GM23338 (cell line): ENCODE measurements at regions not wholly inside any gene's neighbourhood (a gene's known extent, or its start where the extent isn't known, plus 50 kb on each side); places are given as distances from the start of the nearest gene placed in this dataset.

Source experiments
- ATAC-seq: fragments of 200-7000 bp; cut with Tn5 transposase; 3 replicates; pipeline ENCODE4 v1.9.1; 2020
- DNase-seq: peaks from one replicate; pipeline ENCODE4 v3.0.0-alpha.2; 2015; ENCODE audit warnings: low spot score
- H2AFZ ChIP-seq: fragments of 200-600 bp; sonication (generic); 2 replicates; pipeline ENCODE4 v1.8.0; 2016; ENCODE audit warnings: antibody characterized with exemption, mild to moderate bottlenecking, moderate library complexity
- H3F3A ChIP-seq: fragments of 200-600 bp; sonication (generic); replicated peaks from 2 replicates; pipeline ENCODE4 v1.8.0; 2017; ENCODE audit warnings: antibody characterized with exemption, mixed run types, low read depth
- H3K27ac ChIP-seq: fragments of 200-600 bp; sonication (generic); 2 replicates; pipeline ENCODE4 v1.6.1; 2016; ENCODE audit warnings: low read depth
- H3K27me3 ChIP-seq: fragments of 200-600 bp; sonication (generic); 2 replicates; pipeline ENCODE4 v1.8.0; 2016; ENCODE audit warnings: mild to moderate bottlenecking, mixed run types, moderate library complexity; ENCODE audit not compliant: insufficient read depth
- H3K36me3 ChIP-seq: fragments of 200-600 bp; sonication (generic); 2 replicates; pipeline ENCODE4 v1.8.0; 2016; ENCODE audit warnings: mild to moderate bottlenecking; ENCODE audit not compliant: insufficient read depth
- H3K4me1 ChIP-seq: fragments of 200-600 bp; sonication (generic); 2 replicates; pipeline ENCODE4 v1.8.0; 2016; ENCODE audit warnings: mild to moderate bottlenecking, moderate library complexity; ENCODE audit not compliant: insufficient read depth
- H3K4me2 ChIP-seq: fragments of 200-600 bp; sonication (generic); 2 replicates; pipeline ENCODE4 v1.7.1; 2017; ENCODE audit warnings: mixed run types
- H3K4me3 ChIP-seq: fragments of 200-600 bp; sonication (generic); 2 replicates; pipeline ENCODE4 v1.6.1; 2016; ENCODE audit warnings: mixed run types
- H3K79me2 ChIP-seq: fragments of 200-600 bp; sonication (generic); replicated peaks from 2 replicates; pipeline ENCODE4 v1.8.0; 2017; ENCODE audit warnings: mild to moderate bottlenecking; ENCODE audit not compliant: insufficient read depth
- H3K9me2 ChIP-seq: fragments of 200-600 bp; sonication (generic); 2 replicates; pipeline ENCODE4 v1.8.0; 2017; ENCODE audit not compliant: insufficient read depth
- H4K20me1 ChIP-seq: fragments of 200-600 bp; sonication (generic); replicated peaks from 2 replicates; pipeline ENCODE4 v1.8.0; 2017; ENCODE audit warnings: mild to moderate bottlenecking; ENCODE audit not compliant: insufficient read depth
- H3K27ac Mint-ChIP-seq: 2 replicates; pipeline ENCODE4 v1.8.0; 2020; ENCODE audit warnings: inconsistent platforms, mild to moderate bottlenecking, moderate library complexity, mixed read lengths
- H3K27me3 Mint-ChIP-seq: 3 replicates; pipeline ENCODE4 v1.8.0; 2022; ENCODE audit warnings: low read depth, mild to moderate bottlenecking, moderate library complexity, mixed read lengths, inconsistent platforms; ENCODE audit not compliant: insufficient read depth, poor library complexity
- H3K36me3 Mint-ChIP-seq: 3 replicates; pipeline ENCODE4 v1.8.0; 2021; ENCODE audit warnings: low read depth, mild to moderate bottlenecking, inconsistent platforms, moderate library complexity, mixed read lengths
- H3K4me1 Mint-ChIP-seq: 3 replicates; pipeline ENCODE4 v1.8.0; 2020; ENCODE audit warnings: mild to moderate bottlenecking, inconsistent platforms, mixed read lengths
- H3K4me3 Mint-ChIP-seq: 3 replicates; pipeline ENCODE4 v1.8.0; 2021; ENCODE audit warnings: moderate library complexity, mild to moderate bottlenecking, inconsistent platforms, mixed read lengths
- H3K9me3 Mint-ChIP-seq: 3 replicates; pipeline ENCODE4 v1.8.0; 2020; ENCODE audit warnings: moderate library complexity, mild to moderate bottlenecking, inconsistent platforms, mixed read lengths
- CREB1 ChIP-seq: fragments of 250-450 bp; sonication (Bioruptor Pico); IDR thresholded peaks from 2 replicates; pipeline ENCODE4 v1.5.0; 2020; ENCODE audit warnings: low read depth, mild to moderate bottlenecking, moderate library complexity
- CTCF ChIP-seq, 2 experiments: fragments of 200-600 bp in 1 of 2; sonication (generic) in 1 of 2; conservative IDR thresholded peaks; 2 replicates each; pipeline versions ENCODE4 v1.5.1 to v1.6.1; 2016 to 2017; ENCODE audit warnings: antibody characterized with exemption in 2 of 2, low read depth in 2 of 2, mild to moderate bottlenecking in 2 of 2, moderate library complexity in 1 of 2
- ETS1 ChIP-seq: IDR thresholded peaks from 2 replicates; pipeline ENCODE4 v1.6.1; 2016; ENCODE audit warnings: antibody characterized with exemption
- EZH2 ChIP-seq: fragments of 200-600 bp; sonication (generic); IDR thresholded peaks from one replicate; pipeline ENCODE4 v1.8.0; 2017; ENCODE audit warnings: antibody characterized with exemption, mild to moderate bottlenecking, low read depth; ENCODE audit not compliant: unreplicated experiment
- EZH2phosphoT487 ChIP-seq: fragments of 200-600 bp; sonication (generic); IDR thresholded peaks from one replicate; pipeline ENCODE4 v1.8.1; 2018; ENCODE audit warnings: antibody characterized with exemption; ENCODE audit not compliant: unreplicated experiment
- JUNB ChIP-seq: IDR thresholded peaks from one replicate; pipeline ENCODE4 v1.6.1; 2016; ENCODE audit warnings: antibody characterized with exemption; ENCODE audit not compliant: unreplicated experiment
- NANOG ChIP-seq: IDR thresholded peaks from 2 replicates; pipeline ENCODE4 v1.6.1; 2016; ENCODE audit warnings: antibody characterized with exemption, borderline replicate concordance
- POLR2AphosphoS5 ChIP-seq: IDR thresholded peaks from 2 replicates; pipeline ENCODE4 v1.6.1; 2016; ENCODE audit warnings: antibody characterized with exemption, low read depth
- REST ChIP-seq: IDR thresholded peaks from one replicate; pipeline ENCODE4 v1.6.1; 2018; ENCODE audit warnings: antibody characterized with exemption; ENCODE audit not compliant: unreplicated experiment
- STAT1 ChIP-seq: IDR thresholded peaks from one replicate; pipeline ENCODE4 v1.6.1; 2016; ENCODE audit warnings: antibody characterized with exemption; ENCODE audit not compliant: unreplicated experiment
- ZNF114 ChIP-seq: fragments of 250-450 bp; sonication (Bioruptor Pico); IDR thresholded peaks from 2 replicates; pipeline ENCODE4 v1.5.0; 2020; ENCODE audit warnings: mild to moderate bottlenecking, moderate library complexity
- ZNF331 ChIP-seq: fragments of 250-450 bp; sonication (Bioruptor Pico); IDR thresholded peaks from 2 replicates; pipeline ENCODE4 v1.5.0; 2020; ENCODE audit warnings: low read depth, mild to moderate bottlenecking, moderate library complexity
- ZNF462 ChIP-seq: fragments of 250-450 bp; sonication (Bioruptor Pico); IDR thresholded peaks from 2 replicates; pipeline ENCODE4 v1.5.0; 2020; ENCODE audit warnings: mild to moderate bottlenecking, moderate library complexity

GRCh38 chr2:7649461-7650228, 732.4 kb downstream of the RNF144A start:
- Histone ChIP-seq H4K20me1 (no peaks in the 10 kb centered on the region), H2AFZ (no peak overlapping the region), H3K4me2 (no peak overlapping the region), H3K27me3 (no peaks in the 10 kb centered on the region), H3K9me2 (peaks cover 5% of the 10 kb centered on the region), H3K4me1 (no peaks in the 10 kb centered on the region), H3F3A (no peaks in the 10 kb centered on the region), H3K4me3 (no peak overlapping the region), H3K36me3 (peaks cover 11% of the 10 kb centered on the region; the same call in 1 of the 2 replicates), H3K79me2 (no peaks in the 10 kb centered on the region), H3K27ac (no peak overlapping the region)
- Mint-ChIP-seq H3K4me1 (no peaks in the 10 kb centered on the region), H3K27me3 (peaks cover 4% of the 10 kb centered on the region), H3K27ac (no peak overlapping the region), H3K36me3 (peaks cover 32% of the 10 kb centered on the region), H3K4me3 (no peak overlapping the region), H3K9me3 (peaks cover 32% of the 10 kb centered on the region)
- ATAC-seq (no peak), DNase-seq (no peak)
- TF ChIP-seq JUNB (no peak), EZH2phosphoT487 (no peak), STAT1 (no peak), ZNF462 (CRISPR knock-in tag) (no peak), CREB1 (no peak), ZNF114 (CRISPR knock-in tag) (no peak), POLR2AphosphoS5 (no peak), ZNF331 (CRISPR knock-in tag) (no peak), ETS1 (no peak), NANOG (no peak), EZH2 (no peak), CTCF (conservative IDR thresholded peaks at IDR 0.05; ENCODE audit: low read depth in 2 of 2) (no peak), REST (no peak)
